ENCODE measurements at regions not wholly inside any gene's neighbourhood (a gene's known extent, or its start where the extent isn't known, plus 50 kb on each side); places are given as distances from the start of the nearest gene placed in this dataset.

DNA sequence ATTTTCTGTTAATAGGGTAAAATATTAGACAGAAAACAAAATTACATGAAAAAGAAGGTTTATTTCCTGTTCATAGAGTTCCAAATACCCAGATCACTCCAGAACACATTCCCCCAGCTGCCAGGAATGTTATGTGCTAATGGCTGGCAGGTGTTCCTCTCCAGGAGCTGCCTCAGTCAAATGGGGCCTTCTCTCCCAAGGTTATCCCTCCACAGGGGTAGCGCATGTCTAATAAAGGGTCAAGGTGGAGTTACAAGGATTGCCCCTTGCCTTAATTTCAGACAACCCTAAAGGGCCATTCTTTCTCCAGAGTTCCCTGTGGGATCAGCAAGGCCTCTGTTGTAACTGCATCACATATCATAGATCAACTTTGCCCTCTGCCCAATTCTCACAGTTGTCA, 148.6 kb upstream of the PLPPR1 start:
- Histone ChIP-seq H3K4me3 (ENCODE audit: control insufficient read depth in 1 of 7, extremely low read depth in 1 of 7, insufficient read depth in 4 of 7, low read depth in 2 of 7, low read length in 6 of 7) (no peak overlapping the region), H3K27me3 (replicated peaks in 2 of 5; ENCODE audit: control insufficient read depth in 4 of 5, insufficient read depth in 5 of 5, low read length in 4 of 5) (no peaks in the 10 kb centered on the region), H3K9me3 (ENCODE audit: control extremely low read depth in 1 of 5, control insufficient read depth in 4 of 5, insufficient read depth in 2 of 5, low read depth in 1 of 5, low read length in 4 of 5) (no peaks in the 10 kb centered on the region), H3K27ac (ENCODE audit: insufficient read depth in 1 of 2, low read depth in 1 of 2, low read length in 2 of 2, poor library complexity in 1 of 2, severe bottlenecking in 2 of 2) (no peak overlapping the region), H3K4me1 (ENCODE audit: control extremely low read depth in 1 of 4, control insufficient read depth in 4 of 4, insufficient read depth in 4 of 4, low read length in 3 of 4) (no peaks in the 10 kb centered on the region), H3K36me3 (ENCODE audit: control insufficient read depth in 4 of 4, insufficient read depth in 4 of 4, low read length in 3 of 4) (no peaks in the 10 kb centered on the region)
- no CpG with 5 or more reads among the region's 1 CpG for WGBS (ENCODE audit: insufficient coverage)
- ChIA-PET POLR2A (no interaction called here), CTCF (no interaction called here)
- no peak for DNase-seq

DNA sequence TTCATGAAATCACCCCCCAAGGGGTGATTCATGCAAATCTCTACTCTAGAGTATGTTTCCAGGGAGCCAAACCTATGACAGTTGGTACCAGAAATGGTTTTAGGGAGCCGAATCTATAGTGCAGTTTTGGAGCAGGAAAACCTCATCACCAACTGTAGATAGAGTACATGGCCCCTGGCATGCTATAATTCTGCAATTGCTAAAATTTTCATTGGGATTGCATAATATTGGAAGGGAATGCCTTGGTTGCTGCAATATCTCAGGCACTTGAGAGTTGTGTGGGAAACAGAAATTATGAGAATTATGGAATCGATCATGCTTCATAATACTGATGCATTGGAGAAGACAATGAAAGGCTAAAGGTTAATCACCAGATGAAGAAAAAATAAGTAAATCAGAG, 148.2 kb upstream of the PLPPR1 start:
- 90% methylated on average over 2 of the region's 2 CpGs for WGBS (ENCODE audit: insufficient coverage)
- H3K27me3 ChIP-seq (replicated peaks in 2 of 5; ENCODE audit: control insufficient read depth in 4 of 5, insufficient read depth in 5 of 5, low read length in 4 of 5) = no peaks in the 10 kb centered on the region
- no peak for DNase-seq

DNA sequence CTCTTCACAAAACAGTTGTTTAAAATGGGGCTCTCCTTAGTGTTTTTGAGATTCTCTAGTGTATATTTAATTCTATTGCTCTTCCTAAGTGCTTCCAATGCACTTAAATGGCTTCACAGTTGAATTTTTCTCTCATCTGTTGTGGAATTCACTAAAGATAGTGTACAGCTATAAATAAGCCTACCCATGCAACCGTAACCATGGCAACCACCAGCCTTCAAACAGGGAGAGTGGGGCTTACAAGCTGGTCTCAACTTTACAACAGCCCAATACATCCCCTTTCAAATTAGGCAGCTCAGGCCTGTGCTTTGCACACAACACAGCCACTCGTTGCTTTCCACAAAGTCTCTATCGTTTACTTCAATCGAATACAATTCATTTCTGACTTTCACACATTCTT, 144.0 kb upstream of the PLPPR1 start:
- Histone ChIP-seq H3K4me1 (ENCODE audit: control extremely low read depth in 1 of 4, control insufficient read depth in 4 of 4, insufficient read depth in 4 of 4, low read length in 3 of 4) (no peaks in the 10 kb centered on the region), H3K36me3 (ENCODE audit: control insufficient read depth in 4 of 4, insufficient read depth in 4 of 4, low read length in 3 of 4) (no peaks in the 10 kb centered on the region), H3K27me3 (replicated peaks in 2 of 5; ENCODE audit: control insufficient read depth in 4 of 5, insufficient read depth in 5 of 5, low read length in 4 of 5) (no peaks in the 10 kb centered on the region), H3K4me3 (ENCODE audit: control insufficient read depth in 1 of 7, extremely low read depth in 1 of 7, insufficient read depth in 4 of 7, low read depth in 2 of 7, low read length in 6 of 7) (no peak overlapping the region), H3K9me3 (ENCODE audit: control extremely low read depth in 1 of 5, control insufficient read depth in 4 of 5, insufficient read depth in 2 of 5, low read depth in 1 of 5, low read length in 4 of 5) (no peaks in the 10 kb centered on the region), H3K27ac (ENCODE audit: insufficient read depth in 1 of 2, low read depth in 1 of 2, low read length in 2 of 2, poor library complexity in 1 of 2, severe bottlenecking in 2 of 2) (no peak overlapping the region)
- WGBS (ENCODE audit: insufficient coverage) = 89% methylated on average over 1 of the region's 4 CpGs
- DNase-seq = no peak
- ChIA-PET POLR2A (no interaction called here), CTCF (no interaction called here)

More for the DNA sequence above, 148.2 kb upstream of the PLPPR1 start:
- H3K9me3 ChIP-seq (ENCODE audit: control extremely low read depth in 1 of 5, control insufficient read depth in 4 of 5, insufficient read depth in 2 of 5, low read depth in 1 of 5, low read length in 4 of 5) = no peaks in the 10 kb centered on the region
- no peaks in the 10 kb centered on the region for H3K4me1 ChIP-seq (ENCODE audit: control extremely low read depth in 1 of 4, control insufficient read depth in 4 of 4, insufficient read depth in 4 of 4, low read length in 3 of 4)
- POLR2A ChIA-PET = no interaction called here
- H3K4me3 ChIP-seq (ENCODE audit: control insufficient read depth in 1 of 7, extremely low read depth in 1 of 7, insufficient read depth in 4 of 7, low read depth in 2 of 7, low read length in 6 of 7) = no peak overlapping the region
- CTCF ChIA-PET = no interaction called here
- no peaks in the 10 kb centered on the region for H3K36me3 ChIP-seq (ENCODE audit: control insufficient read depth in 4 of 4, insufficient read depth in 4 of 4, low read length in 3 of 4)
- no peak overlapping the region for H3K27ac ChIP-seq (ENCODE audit: insufficient read depth in 1 of 2, low read depth in 1 of 2, low read length in 2 of 2, poor library complexity in 1 of 2, severe bottlenecking in 2 of 2)

DNA sequence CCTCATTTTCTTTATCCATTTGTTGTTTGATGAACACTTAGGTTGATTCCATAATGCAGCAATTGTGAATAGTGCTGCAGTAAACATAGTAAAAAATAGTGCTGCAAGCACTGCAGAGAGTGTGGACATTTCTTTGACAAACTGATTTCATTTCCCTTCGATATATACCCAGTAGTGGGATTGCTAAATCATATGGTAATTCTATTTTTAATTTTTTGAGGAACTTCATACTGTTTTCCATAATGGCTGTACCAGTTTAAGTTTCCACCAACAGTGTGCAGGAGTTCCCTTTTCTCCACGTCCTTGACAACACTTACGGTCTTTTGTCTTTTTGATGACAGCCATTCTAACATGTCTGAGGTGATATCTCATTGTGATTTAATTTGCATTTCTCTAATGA, 138.2 kb upstream of the PLPPR1 start:
- CTCF ChIA-PET = no interaction called here
- DNase-seq = no peak
- H3K9me3 ChIP-seq (ENCODE audit: control extremely low read depth in 1 of 5, control insufficient read depth in 4 of 5, insufficient read depth in 2 of 5, low read depth in 1 of 5, low read length in 4 of 5) = no peaks in the 10 kb centered on the region
- H3K4me1 ChIP-seq (ENCODE audit: control extremely low read depth in 1 of 4, control insufficient read depth in 4 of 4, insufficient read depth in 4 of 4, low read length in 3 of 4) = no peaks in the 10 kb centered on the region
- POLR2A ChIA-PET = no interaction called here
- H3K27ac ChIP-seq (ENCODE audit: insufficient read depth in 1 of 2, low read depth in 1 of 2, low read length in 2 of 2, poor library complexity in 1 of 2, severe bottlenecking in 2 of 2) = no peak overlapping the region
- H3K4me3 ChIP-seq (ENCODE audit: control insufficient read depth in 1 of 7, extremely low read depth in 1 of 7, insufficient read depth in 4 of 7, low read depth in 2 of 7, low read length in 6 of 7) = no peak overlapping the region
- no peaks in the 10 kb centered on the region for H3K27me3 ChIP-seq (replicated peaks in 2 of 5; ENCODE audit: control insufficient read depth in 4 of 5, insufficient read depth in 5 of 5, low read length in 4 of 5)
- H3K36me3 ChIP-seq (ENCODE audit: control insufficient read depth in 4 of 4, insufficient read depth in 4 of 4, low read length in 3 of 4) = no peaks in the 10 kb centered on the region
- no CpG with 5 or more reads among the region's 3 CpGs for WGBS (ENCODE audit: insufficient coverage)

DNA sequence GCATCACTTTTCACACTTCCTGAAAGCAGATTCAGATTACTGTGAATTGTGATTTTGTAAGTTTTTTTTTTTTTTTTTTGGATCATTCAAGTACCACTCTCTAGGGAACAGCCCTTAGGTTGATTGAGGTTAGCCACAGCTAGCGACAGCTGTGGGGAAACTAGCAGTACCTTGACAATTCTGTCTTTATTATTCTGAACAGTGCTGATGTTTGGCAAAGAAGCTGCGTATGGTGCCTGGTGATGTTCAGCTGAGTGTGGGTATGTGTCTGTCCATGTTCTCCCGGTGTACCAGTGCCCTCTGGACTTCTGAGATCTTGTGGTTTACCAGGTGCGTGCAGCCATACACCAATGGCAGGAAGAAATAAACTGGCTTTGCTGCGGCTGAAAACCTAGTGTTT, 117.3 kb upstream of the PLPPR1 start:
- Histone ChIP-seq H3K9me3 (ENCODE audit: control extremely low read depth in 1 of 5, control insufficient read depth in 4 of 5, insufficient read depth in 2 of 5, low read depth in 1 of 5, low read length in 4 of 5) (no peaks in the 10 kb centered on the region), H3K36me3 (ENCODE audit: control insufficient read depth in 4 of 4, insufficient read depth in 4 of 4, low read length in 3 of 4) (no peaks in the 10 kb centered on the region), H3K4me1 (ENCODE audit: control extremely low read depth in 1 of 4, control insufficient read depth in 4 of 4, insufficient read depth in 4 of 4, low read length in 3 of 4) (no peaks in the 10 kb centered on the region), H3K4me3 (ENCODE audit: control insufficient read depth in 1 of 7, extremely low read depth in 1 of 7, insufficient read depth in 4 of 7, low read depth in 2 of 7, low read length in 6 of 7) (no peak overlapping the region), H3K27ac (ENCODE audit: insufficient read depth in 1 of 2, low read depth in 1 of 2, low read length in 2 of 2, poor library complexity in 1 of 2, severe bottlenecking in 2 of 2) (no peak overlapping the region), H3K27me3 (replicated peaks in 2 of 5; ENCODE audit: control insufficient read depth in 4 of 5, insufficient read depth in 5 of 5, low read length in 4 of 5) (no peaks in the 10 kb centered on the region)
- ChIA-PET CTCF (no interaction called here), POLR2A (no interaction called here)
- 61% methylated on average over 4 of the region's 5 CpGs for WGBS (ENCODE audit: insufficient coverage)
- DNase-seq = no peak

DNA sequence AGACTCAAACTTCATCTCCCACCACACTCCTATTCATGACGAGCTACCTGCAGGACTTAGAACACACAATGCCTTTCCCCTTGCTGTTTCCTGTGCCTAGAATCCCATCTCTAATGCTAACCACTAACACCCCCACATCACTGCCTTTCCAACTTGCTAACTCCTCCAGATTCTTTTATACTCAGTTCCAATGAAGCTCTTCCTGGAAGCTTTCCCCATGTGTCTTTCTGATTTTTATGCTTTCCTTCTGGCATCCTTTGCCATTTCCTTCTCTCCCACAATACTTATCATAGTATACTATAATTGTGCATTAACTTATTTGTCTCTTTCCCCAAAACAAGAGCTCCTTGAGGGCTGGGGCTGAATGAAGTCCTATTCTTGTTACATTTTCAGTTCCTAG, 115.3 kb upstream of the PLPPR1 start:
- DNase-seq = no peak
- CTCF ChIA-PET = no interaction called here
- 36% methylated on average over 1 of the region's 1 CpG for WGBS (ENCODE audit: insufficient coverage)
- H3K4me1 ChIP-seq (ENCODE audit: control extremely low read depth in 1 of 4, control insufficient read depth in 4 of 4, insufficient read depth in 4 of 4, low read length in 3 of 4) = no peaks in the 10 kb centered on the region
- POLR2A ChIA-PET = no interaction called here
- no peaks in the 10 kb centered on the region for H3K36me3 ChIP-seq (ENCODE audit: control insufficient read depth in 4 of 4, insufficient read depth in 4 of 4, low read length in 3 of 4)
- no peaks in the 10 kb centered on the region for H3K9me3 ChIP-seq (ENCODE audit: control extremely low read depth in 1 of 5, control insufficient read depth in 4 of 5, insufficient read depth in 2 of 5, low read depth in 1 of 5, low read length in 4 of 5)
- no peak overlapping the region for H3K27ac ChIP-seq (ENCODE audit: insufficient read depth in 1 of 2, low read depth in 1 of 2, low read length in 2 of 2, poor library complexity in 1 of 2, severe bottlenecking in 2 of 2)
- no peaks in the 10 kb centered on the region for H3K27me3 ChIP-seq (replicated peaks in 2 of 5; ENCODE audit: control insufficient read depth in 4 of 5, insufficient read depth in 5 of 5, low read length in 4 of 5)
- H3K4me3 ChIP-seq (ENCODE audit: control insufficient read depth in 1 of 7, extremely low read depth in 1 of 7, insufficient read depth in 4 of 7, low read depth in 2 of 7, low read length in 6 of 7) = no peak overlapping the region

DNA sequence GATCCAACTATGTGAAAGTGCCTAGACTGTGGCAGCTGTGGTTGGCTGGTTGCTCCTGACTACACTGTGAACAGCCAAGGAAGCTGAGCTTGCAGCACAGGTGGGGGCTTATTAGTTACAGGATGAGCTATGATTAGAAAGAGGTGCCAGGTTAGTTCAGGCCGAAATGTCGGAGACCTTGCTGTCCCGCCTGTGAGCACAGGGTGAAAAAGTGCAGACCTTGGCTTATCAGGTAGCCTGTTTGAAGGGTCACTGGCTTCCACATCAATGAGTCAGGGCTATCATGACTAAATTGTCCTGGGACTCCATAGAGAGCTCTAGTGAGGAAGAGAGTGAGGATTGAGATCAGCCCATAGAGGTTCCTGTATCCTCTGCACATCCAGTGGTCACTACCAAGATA, 114.3 kb upstream of the PLPPR1 start:
- DNase-seq = no peak
- no peaks in the 10 kb centered on the region for H3K9me3 ChIP-seq (ENCODE audit: control extremely low read depth in 1 of 5, control insufficient read depth in 4 of 5, insufficient read depth in 2 of 5, low read depth in 1 of 5, low read length in 4 of 5)
- no peaks in the 10 kb centered on the region for H3K36me3 ChIP-seq (ENCODE audit: control insufficient read depth in 4 of 4, insufficient read depth in 4 of 4, low read length in 3 of 4)
- no peak overlapping the region for H3K4me3 ChIP-seq (ENCODE audit: control insufficient read depth in 1 of 7, extremely low read depth in 1 of 7, insufficient read depth in 4 of 7, low read depth in 2 of 7, low read length in 6 of 7)
- H3K27me3 ChIP-seq (replicated peaks in 2 of 5; ENCODE audit: control insufficient read depth in 4 of 5, insufficient read depth in 5 of 5, low read length in 4 of 5) = no peaks in the 10 kb centered on the region
- ChIA-PET POLR2A (no interaction called here), CTCF (no interaction called here)
- no peaks in the 10 kb centered on the region for H3K4me1 ChIP-seq (ENCODE audit: control extremely low read depth in 1 of 4, control insufficient read depth in 4 of 4, insufficient read depth in 4 of 4, low read length in 3 of 4)
- H3K27ac ChIP-seq (ENCODE audit: insufficient read depth in 1 of 2, low read depth in 1 of 2, low read length in 2 of 2, poor library complexity in 1 of 2, severe bottlenecking in 2 of 2) = no peak overlapping the region
- WGBS (ENCODE audit: insufficient coverage) = 100% methylated on average over 3 of the region's 3 CpGs

DNA sequence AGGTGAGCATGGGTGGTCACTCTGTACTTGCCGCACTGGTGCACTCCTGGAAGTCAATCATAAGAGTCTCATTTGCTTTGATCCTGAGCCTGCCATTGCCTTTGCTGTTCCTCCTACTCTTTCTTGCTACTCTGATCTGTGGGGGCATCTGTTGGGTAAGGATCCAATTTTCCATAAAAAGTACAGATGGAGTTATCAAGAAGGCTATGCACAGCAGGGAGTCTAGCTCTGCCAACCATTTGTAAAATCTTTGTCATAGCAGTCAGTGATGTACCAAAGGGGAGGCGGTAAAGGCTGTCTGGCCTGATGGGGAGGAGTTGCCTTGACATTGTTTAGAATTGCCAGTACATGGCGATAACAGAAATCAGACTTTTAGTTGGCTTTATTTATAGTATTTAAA, 109.0 kb upstream of the PLPPR1 start:
- no peaks in the 10 kb centered on the region for H3K27me3 ChIP-seq (replicated peaks in 2 of 5; ENCODE audit: control insufficient read depth in 4 of 5, insufficient read depth in 5 of 5, low read length in 4 of 5)
- H3K36me3 ChIP-seq (ENCODE audit: control insufficient read depth in 4 of 4, insufficient read depth in 4 of 4, low read length in 3 of 4) = no peaks in the 10 kb centered on the region
- no peaks in the 10 kb centered on the region for H3K4me1 ChIP-seq (ENCODE audit: control extremely low read depth in 1 of 4, control insufficient read depth in 4 of 4, insufficient read depth in 4 of 4, low read length in 3 of 4)
- 100% methylated on average over 2 of the region's 3 CpGs for WGBS (ENCODE audit: insufficient coverage)
- ChIA-PET POLR2A (no interaction called here), CTCF (no interaction called here)
- H3K4me3 ChIP-seq (ENCODE audit: control insufficient read depth in 1 of 7, extremely low read depth in 1 of 7, insufficient read depth in 4 of 7, low read depth in 2 of 7, low read length in 6 of 7) = no peak overlapping the region
- no peak for DNase-seq
- no peak overlapping the region for H3K27ac ChIP-seq (ENCODE audit: insufficient read depth in 1 of 2, low read depth in 1 of 2, low read length in 2 of 2, poor library complexity in 1 of 2, severe bottlenecking in 2 of 2)
- H3K9me3 ChIP-seq (ENCODE audit: control extremely low read depth in 1 of 5, control insufficient read depth in 4 of 5, insufficient read depth in 2 of 5, low read depth in 1 of 5, low read length in 4 of 5) = no peaks in the 10 kb centered on the region

Data from common myeloid progenitor, CD34-positive (primary cell).